Thyroid gland (tissue), 4 donors: ENCODE measurements at regions not wholly inside any gene's neighbourhood (a gene's known extent, or its start where the extent isn't known, plus 50 kb on each side); places are given as distances from the start of the nearest gene placed in this dataset.

Source experiments
- DNase-seq, 2 donors: peaks; one replicate each; pipeline ENCODE4 v3.0.0-alpha.2; 2019
- H3K27ac ChIP-seq, 3 donors: fragments of 200-600 bp; sonication (generic); 1 replicate in 2 of 3; 2 replicates in 1 of 3; pipeline ENCODE4 v1.5.1; 2016 to 2019; ENCODE audit warnings: mild to moderate bottlenecking in 1 of 3, moderate library complexity in 1 of 3
- H3K27me3 ChIP-seq: fragments of 200-600 bp; sonication (generic); one replicate; pipeline ENCODE4 v1.5.1; 2019
- H3K36me3 ChIP-seq, 2 donors: fragments of 200-600 bp; sonication (generic); one replicate each; pipeline ENCODE4 v1.5.1; 2016 to 2019
- H3K4me1 ChIP-seq, 2 donors: fragments of 200-600 bp; sonication (generic); one replicate each; pipeline ENCODE4 v1.5.1; 2017 to 2019
- H3K4me3 ChIP-seq, 3 donors: fragments of 200-600 bp; sonication (generic); replicated peaks in 1 of 3; 1 replicate in 2 of 3; 2 replicates in 1 of 3; pipeline ENCODE4 v1.5.1; 2016; ENCODE audit warnings: mild to moderate bottlenecking in 1 of 3
- H3K9me3 ChIP-seq: fragments of 200-600 bp; sonication (generic); one replicate; pipeline ENCODE4 v1.5.1; 2017
- CTCF ChIP-seq, 6 experiments: fragments of 200-600 bp in 3 of 6; fragments of 450-650 bp in 3 of 6; sonication (generic) in 3 of 6; IDR thresholded peaks; one replicate each; pipeline ENCODE4 v1.5.1; 2016 to 2019; ENCODE audit warnings: antibody characterized with exemption in 6 of 6, mild to moderate bottlenecking in 2 of 6, inconsistent platforms in 1 of 6, moderate library complexity in 1 of 6
- POLR2A ChIP-seq, 2 donors: fragments of 450-650 bp; IDR thresholded peaks; one replicate each; pipeline ENCODE4 v1.6.1; 2017; ENCODE audit warnings: antibody characterized with exemption in 2 of 2, mild to moderate bottlenecking in 2 of 2, moderate library complexity in 1 of 2
- WGBS, 2 donors: methylation state at CpG; one replicate each; pipeline ENCODE4 v1.1.5; 2017; 5-methylcytosine and 5-hydroxymethylcytosine counted together
- intact Hi-C: fragments of 100-400 bp; cut with DNase I; formaldehyde crosslinking; loops from one replicate; pipeline ENCODE4 v1.15.1; 2023

GRCh38 chr2:34037157-34037556, 438.1 kb upstream of the FAM98A start:
- Histone ChIP-seq H3K4me3 (no peak overlapping the region), H3K4me1 (no peaks in the 10 kb centered on the region), H3K9me3 (no peaks in the 10 kb centered on the region), H3K27ac (no peak overlapping the region), H3K27me3 (no peaks in the 10 kb centered on the region), H3K36me3 (no peaks in the 10 kb centered on the region)
- TF ChIP-seq POLR2A (IDR thresholded peaks at IDR 0.05) (no peak), CTCF (IDR thresholded peaks at IDR 0.05) (no peak)
- DNase-seq: no peak
- WGBS, 2 donors: 60 to 62% methylated on average over 3 of the region's 3 CpGs
- intact Hi-C loops: no loop called here

DNA sequence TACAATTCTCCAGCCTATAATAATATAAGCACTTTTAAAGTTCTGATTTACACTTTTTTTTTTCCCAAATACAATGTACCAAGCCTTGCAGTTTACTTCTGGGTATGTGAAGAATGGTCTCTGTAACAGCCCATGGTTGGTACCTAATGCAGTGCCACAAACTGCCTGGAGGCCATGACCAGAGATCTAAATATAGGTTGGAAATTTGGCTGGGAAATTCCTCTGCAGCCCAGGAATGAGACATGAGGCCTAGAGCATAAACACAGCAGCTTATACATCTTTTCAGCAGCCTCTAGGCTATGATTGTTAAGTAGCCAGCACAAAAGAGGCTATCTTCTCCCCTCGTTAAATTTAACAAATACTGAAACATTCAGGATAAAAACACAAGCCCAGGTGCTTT, 432.0 kb upstream of the FAM98A start:
- TF ChIP-seq CTCF (IDR thresholded peaks at IDR 0.05) (no peak), POLR2A (IDR thresholded peaks at IDR 0.05) (no peak)

GRCh38 chr2:34030273-34030672, 431.2 kb upstream of the FAM98A start:
- H3K36me3 ChIP-seq: no peaks in the 10 kb centered on the region
- H3K9me3 ChIP-seq: no peaks in the 10 kb centered on the region
- no peaks in the 10 kb centered on the region for H3K27me3 ChIP-seq
- no peak for TF ChIP-seq CTCF (IDR thresholded peaks at IDR 0.05)
- DNase-seq: no peak
- WGBS, 2 donors: 73 to 100% methylated on average over 1 of the region's 1 CpG
- no peaks in the 10 kb centered on the region for H3K4me1 ChIP-seq
- intact Hi-C loops: no loop called here
- H3K4me3 ChIP-seq: no peak overlapping the region
- no peak overlapping the region for H3K27ac ChIP-seq

More for the DNA sequence above, 432.0 kb upstream of the FAM98A start:
- 61 to 75% methylated on average over 1 of the region's 1 CpG for WGBS, 2 donors
- Histone ChIP-seq H3K36me3 (no peaks in the 10 kb centered on the region), H3K4me1 (no peaks in the 10 kb centered on the region), H3K27ac (no peak overlapping the region), H3K4me3 (no peak overlapping the region), H3K27me3 (no peaks in the 10 kb centered on the region), H3K9me3 (no peaks in the 10 kb centered on the region)
- intact Hi-C loops: no loop called here
- no peak for DNase-seq

GRCh38 chr2:34029073-34029472, 430.0 kb upstream of the FAM98A start:
- H3K4me1 ChIP-seq: no peaks in the 10 kb centered on the region
- H3K9me3 ChIP-seq: no peaks in the 10 kb centered on the region
- intact Hi-C loops: no loop called here
- H3K27me3 ChIP-seq: no peaks in the 10 kb centered on the region
- H3K27ac ChIP-seq: no peak overlapping the region
- WGBS, 2 donors: 82 to 96% methylated on average over 3 of the region's 3 CpGs
- no peak for TF ChIP-seq POLR2A (IDR thresholded peaks at IDR 0.05)
- H3K36me3 ChIP-seq: no peaks in the 10 kb centered on the region
- H3K4me3 ChIP-seq: no peak overlapping the region
- DNase-seq: no peak

GRCh38 chr2:34025196-34025595, 426.1 kb upstream of the FAM98A start:
- no peaks in the 10 kb centered on the region for H3K27me3 ChIP-seq
- H3K27ac ChIP-seq: no peak overlapping the region
- TF ChIP-seq POLR2A (IDR thresholded peaks at IDR 0.05) (no peak), CTCF (IDR thresholded peaks at IDR 0.05) (no peak)
- H3K36me3 ChIP-seq: no peaks in the 10 kb centered on the region
- H3K9me3 ChIP-seq: no peaks in the 10 kb centered on the region
- DNase-seq: no peak
- 87 to 89% methylated on average over 1 of the region's 1 CpG for WGBS, 2 donors
- intact Hi-C loops: no loop called here
- no peak overlapping the region for H3K4me3 ChIP-seq
- H3K4me1 ChIP-seq: no peaks in the 10 kb centered on the region

- WGBS, 2 donors: 9 to 13% methylated on average over 6 of the region's 6 CpGs
- DNase-seq: peak; percentile 16 to 42
- intact Hi-C loops: no loop called here
Measured at GRCh38 chr2:34012715-34013302, 413.7 kb upstream of the FAM98A start.

More at GRCh38 chr2:34012715-34013302, 413.7 kb upstream of the FAM98A start:
- no peaks in the 10 kb centered on the region for H3K4me1 ChIP-seq
- no peaks in the 10 kb centered on the region for H3K27me3 ChIP-seq
- no peak overlapping the region for H3K27ac ChIP-seq
- H3K36me3 ChIP-seq: no peaks in the 10 kb centered on the region
- no peak overlapping the region for H3K4me3 ChIP-seq
- no peaks in the 10 kb centered on the region for H3K9me3 ChIP-seq
- no peak for TF ChIP-seq POLR2A (IDR thresholded peaks at IDR 0.05)
- peak in 3 of 6 experiments; percentile 40 to 54 (median 44) for TF ChIP-seq CTCF (IDR thresholded peaks at IDR 0.05)
